ENCODE measurements at regions not wholly inside any gene's neighbourhood (a gene's known extent, or its start where the extent isn't known, plus 50 kb on each side); places are given as distances from the start of the nearest gene placed in this dataset.

DNA sequence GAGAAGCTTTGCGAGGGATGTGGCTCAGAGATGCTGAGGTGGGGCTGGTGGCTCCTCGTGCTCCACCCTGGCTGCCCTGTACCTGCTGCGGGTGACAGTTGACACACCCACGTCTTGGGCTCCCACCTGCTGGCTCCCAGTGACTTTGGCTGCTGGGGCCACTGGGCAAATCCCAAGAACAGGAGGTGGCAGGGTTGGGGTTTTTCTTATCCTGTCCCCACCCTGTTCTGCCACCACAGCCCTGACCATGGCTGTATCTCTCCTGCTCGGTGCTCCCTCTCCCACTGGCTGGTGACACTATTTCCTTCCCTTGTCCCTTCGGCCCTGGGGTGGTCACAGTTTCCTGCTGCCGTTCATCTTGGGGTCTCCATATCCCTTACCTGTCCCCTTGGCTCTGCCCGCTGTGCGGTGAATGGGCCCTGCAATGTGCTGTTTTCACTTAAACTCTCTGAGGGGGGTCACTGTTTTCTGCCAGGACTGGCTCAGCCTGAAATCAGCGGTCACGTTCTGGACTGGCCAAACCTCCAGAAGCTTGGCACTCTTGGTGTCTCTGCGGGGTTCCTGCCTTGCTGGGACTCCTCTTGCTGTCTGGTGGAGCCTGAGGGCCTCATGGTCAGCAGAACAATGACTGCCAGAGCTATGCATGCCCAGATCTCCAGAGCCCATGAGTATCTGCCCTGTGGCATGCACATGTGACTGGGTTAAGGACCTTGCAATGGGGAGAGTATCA, 144.2 kb downstream of the IRF8 start:
- intact Hi-C loops (cut with DNase I; ENCODE audit: low total_unique reads) = no loop called here
- TF ChIP-seq, protein P1, sequence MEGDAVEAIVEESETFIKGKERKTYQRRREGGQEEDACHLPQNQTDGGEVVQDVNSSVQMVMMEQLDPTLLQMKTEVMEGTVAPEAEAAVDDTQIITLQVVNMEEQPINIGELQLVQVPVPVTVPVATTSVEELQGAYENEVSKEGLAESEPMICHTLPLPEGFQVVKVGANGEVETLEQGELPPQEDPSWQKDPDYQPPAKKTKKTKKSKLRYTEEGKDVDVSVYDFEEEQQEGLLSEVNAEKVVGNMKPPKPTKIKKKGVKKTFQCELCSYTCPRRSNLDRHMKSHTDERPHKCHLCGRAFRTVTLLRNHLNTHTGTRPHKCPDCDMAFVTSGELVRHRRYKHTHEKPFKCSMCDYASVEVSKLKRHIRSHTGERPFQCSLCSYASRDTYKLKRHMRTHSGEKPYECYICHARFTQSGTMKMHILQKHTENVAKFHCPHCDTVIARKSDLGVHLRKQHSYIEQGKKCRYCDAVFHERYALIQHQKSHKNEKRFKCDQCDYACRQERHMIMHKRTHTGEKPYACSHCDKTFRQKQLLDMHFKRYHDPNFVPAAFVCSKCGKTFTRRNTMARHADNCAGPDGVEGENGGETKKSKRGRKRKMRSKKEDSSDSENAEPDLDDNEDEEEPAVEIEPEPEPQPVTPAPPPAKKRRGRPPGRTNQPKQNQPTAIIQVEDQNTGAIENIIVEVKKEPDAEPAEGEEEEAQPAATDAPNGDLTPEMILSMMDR (IDR thresholded peaks at IDR 0.05) = no peak
- TF ChIP-seq POLR2A (IDR thresholded peaks at IDR 0.05) = no peak
- no peak for DNase-seq (ENCODE audit: low spot score in 2 of 2)
- WGBS, 2 donors = 65 to 73% methylated on average over 12 of the region's 12 CpGs
- no peak overlapping the region for H3K4me3 ChIP-seq (ENCODE audit: low read depth, poor library complexity, severe bottlenecking)

DNA sequence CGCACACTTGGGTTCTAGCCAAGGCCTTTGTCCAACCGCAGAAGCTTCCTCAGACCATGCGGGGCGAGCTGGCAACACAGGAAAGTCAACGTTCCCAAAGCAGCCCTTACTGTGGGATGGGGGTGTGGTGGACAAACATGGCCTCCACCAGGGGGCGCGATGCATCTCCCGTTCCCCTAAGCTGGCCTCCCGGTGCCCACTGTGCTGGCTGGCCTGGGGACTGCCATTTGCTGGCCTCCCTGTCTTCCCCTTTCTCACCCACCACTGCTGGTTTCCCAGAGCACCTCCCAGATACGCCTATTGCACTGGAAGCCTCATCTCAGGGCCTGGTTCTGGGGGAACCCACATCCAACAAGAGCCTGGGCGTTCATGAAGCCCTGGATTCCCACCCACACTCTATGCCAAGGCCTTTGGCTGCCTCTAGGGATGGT, 145.3 kb downstream of the IRF8 start:
- 33 to 38% methylated on average over 10 to 11 of the region's 11 CpGs for WGBS, 2 donors
- no peak for DNase-seq (ENCODE audit: low spot score in 2 of 2)
- intact Hi-C loops (cut with DNase I; ENCODE audit: low total_unique reads) = no loop called here
- TF ChIP-seq, protein P1 (IDR thresholded peaks at IDR 0.05) = no peak
- H3K4me3 ChIP-seq (ENCODE audit: low read depth, poor library complexity, severe bottlenecking) = no peak overlapping the region

- 63 to 79% methylated on average over 6 to 8 of the region's 8 CpGs for WGBS, 2 donors
- no peak overlapping the region for H3K4me3 ChIP-seq (ENCODE audit: low read depth, poor library complexity, severe bottlenecking)
- TF ChIP-seq, protein P1 (IDR thresholded peaks at IDR 0.05) = no peak
- TF ChIP-seq POLR2A (IDR thresholded peaks at IDR 0.05) = no peak
- intact Hi-C loops (cut with DNase I; ENCODE audit: low total_unique reads) = no loop called here
- no peak for DNase-seq (ENCODE audit: low spot score in 2 of 2)
Measured at GRCh38 chr16:86044881-86045590, 146.1 kb downstream of the IRF8 start.

DNA sequence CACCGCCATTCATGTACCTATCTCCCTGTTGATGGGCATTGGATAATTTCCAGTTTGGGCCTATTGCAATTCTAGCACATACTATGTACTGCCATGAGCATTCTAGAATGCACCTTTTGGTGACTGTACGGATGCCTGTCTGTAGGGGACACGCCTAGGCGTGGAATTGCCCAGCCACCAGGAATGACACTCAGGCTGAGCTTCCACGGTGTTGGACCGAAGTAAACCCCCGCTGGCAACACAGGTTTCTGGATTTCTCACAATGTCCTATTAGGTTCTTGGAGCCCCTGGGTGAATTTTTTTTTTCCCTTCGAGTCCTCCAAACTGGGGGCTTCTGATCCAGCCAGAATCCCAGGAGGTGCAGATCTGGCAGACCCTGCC, 146.6 kb downstream of the IRF8 start:
- 92 to 94% methylated on average over 8 of the region's 8 CpGs for WGBS, 2 donors
- intact Hi-C loops (cut with DNase I; ENCODE audit: low total_unique reads) = no loop called here
- no peak for DNase-seq (ENCODE audit: low spot score in 2 of 2)
- TF ChIP-seq, protein P1 (IDR thresholded peaks at IDR 0.05) = no peak
- TF ChIP-seq POLR2A (IDR thresholded peaks at IDR 0.05) = no peak
- H3K4me3 ChIP-seq (ENCODE audit: low read depth, poor library complexity, severe bottlenecking) = no peak overlapping the region

- 53 to 63% methylated on average over 6 of the region's 6 CpGs for WGBS, 2 donors
- TF ChIP-seq, protein P1 (IDR thresholded peaks at IDR 0.05) = no peak
- no peak for TF ChIP-seq POLR2A (IDR thresholded peaks at IDR 0.05)
- H3K4me3 ChIP-seq (ENCODE audit: low read depth, poor library complexity, severe bottlenecking) = no peak overlapping the region
- intact Hi-C loops (cut with DNase I; ENCODE audit: low total_unique reads) = no loop called here
- no peak for DNase-seq (ENCODE audit: low spot score in 2 of 2)
Measured at GRCh38 chr16:86046026-86046425, 147.1 kb downstream of the IRF8 start.

All from lower leg skin (tissue), 4 donors.